Lower leg skin (tissue), 3 donors: ENCODE measurements at regions not wholly inside any gene's neighbourhood (a gene's known extent, or its start where the extent isn't known, plus 50 kb on each side); places are given as distances from the start of the nearest gene placed in this dataset.

Experiments
- CTCF ChIP-seq, 3 donors: fragments of 450-650 bp; IDR thresholded peaks; one replicate each; pipeline ENCODE4 v1.5.1; 2016; ENCODE audit warnings: antibody characterized with exemption in 3 of 3, mild to moderate bottlenecking in 3 of 3, moderate library complexity in 2 of 3
- POLR2A ChIP-seq, 2 donors: fragments of 450-650 bp; IDR thresholded peaks; one replicate each; pipeline ENCODE4 v1.6.1; 2016 to 2017; ENCODE audit warnings: antibody characterized with exemption in 2 of 2, mild to moderate bottlenecking in 1 of 2, moderate library complexity in 1 of 2

- no peak for TF ChIP-seq CTCF (IDR thresholded peaks at IDR 0.05)
- no peak for TF ChIP-seq POLR2A (IDR thresholded peaks at IDR 0.05)
Measured at GRCh38 chr13:73372666-73373627, 314.1 kb downstream of the KLF5 start.
